GM04503 (cell line): ENCODE measurements at regions not wholly inside any gene's neighbourhood (a gene's known extent, or its start where the extent isn't known, plus 50 kb on each side); places are given as distances from the start of the nearest gene placed in this dataset.
A peak's percentile ranks its signal among the peaks of the same experiment; 100 is the strongest.
"Not testable (repeated sequence)": the region's sequence is repeated elsewhere in the genome, so short reads cannot be mapped to it uniquely, and the experiment has no call there.

Experiments used
- DNase-seq: peaks from one replicate; pipeline ENCODE4 v3.0.0-alpha.2; 2012; ENCODE audit warnings: low read depth

- no peak for DNase-seq
Measured at GRCh38 chr3:104396974-104397669, 969.6 kb upstream of the ALCAM start.

- DNase-seq: no peak
Measured at GRCh38 chr3:104397713-104398112, 969.0 kb upstream of the ALCAM start.

GRCh38 chr3:104402902-104403301, 963.8 kb upstream of the ALCAM start:
- DNase-seq: no peak

GRCh38 chr3:104411757-104412156, 955.0 kb upstream of the ALCAM start:
- DNase-seq: no peak

- no peak for DNase-seq
Measured at GRCh38 chr3:104412608-104413580, 953.8 kb upstream of the ALCAM start.

GRCh38 chr3:104428337-104428925, 938.3 kb upstream of the ALCAM start:
- no peak for DNase-seq

GRCh38 chr3:104429727-104430126, 937.0 kb upstream of the ALCAM start:
- DNase-seq: no peak

GRCh38 chr3:104436506-104436905, 930.2 kb upstream of the ALCAM start:
- DNase-seq: no peak

GRCh38 chr3:104437131-104437750, 929.5 kb upstream of the ALCAM start:
- peak; percentile 57 for DNase-seq

GRCh38 chr3:104437891-104438290, 928.8 kb upstream of the ALCAM start:
- DNase-seq: peak; percentile 41

GRCh38 chr3:104438706-104439105, 928.0 kb upstream of the ALCAM start:
- no peak for DNase-seq

- not testable (repeated sequence) for DNase-seq
Measured at GRCh38 chr3:104445252-104445919, 921.3 kb upstream of the ALCAM start.

GRCh38 chr3:104447681-104448080, 919.0 kb upstream of the ALCAM start:
- no peak for DNase-seq

- no peak for DNase-seq
Measured at GRCh38 chr3:104452697-104453096, 914.0 kb upstream of the ALCAM start.

GRCh38 chr3:104458657-104459056, 908.1 kb upstream of the ALCAM start:
- DNase-seq: no peak

GRCh38 chr3:104460477-104461406, 906.0 kb upstream of the ALCAM start:
- peak; percentile 33 for DNase-seq

GRCh38 chr3:104461431-104461830, 905.3 kb upstream of the ALCAM start:
- no peak for DNase-seq

GRCh38 chr3:104472221-104472620, 894.5 kb upstream of the ALCAM start:
- no peak for DNase-seq

GRCh38 chr3:104474011-104474410, 892.7 kb upstream of the ALCAM start:
- DNase-seq: no peak

GRCh38 chr3:104503022-104503421, 863.7 kb upstream of the ALCAM start:
- DNase-seq: no peak
